PC-9 (cell line): ENCODE measurements at regions not wholly inside any gene's neighbourhood (a gene's known extent, or its start where the extent isn't known, plus 50 kb on each side); places are given as distances from the start of the nearest gene placed in this dataset.

ENCODE experiments used
- BruUV-seq: library from RNA; stranded (reverse); fragments of 400-500 nt; replicated peaks from 2 replicates; lab custom pipeline; 2021; lab: Mats Ljungman, UMichigan
- CTCF ChIA-PET: fragments of 300-600 bp; sonication (Branson Sonifier 250); formaldehyde crosslinking; loops from one replicate; lab custom pipeline; 2022; ENCODE audit warnings: antibody characterized with exemption; lab: Charles Lee
- POLR2A ChIA-PET: fragments of 300-600 bp; sonication (Branson Sonifier 250); formaldehyde crosslinking; loops from one replicate; lab custom pipeline; 2022; ENCODE audit warnings: antibody characterized with exemption; ENCODE audit not compliant: unreplicated experiment; lab: Charles Lee
- DNase-seq, 2 experiments: peaks; one replicate each; pipeline versions ENCODE4 v3.0.0 to v3.0.0-alpha.2; 2015 to 2022; ENCODE audit warnings: mixed read lengths in 1 of 2
- H2AFZ ChIP-seq: fragments of 200-600 bp; sonication (generic); 2 replicates; pipeline ENCODE4 v1.8.1; 2017; ENCODE audit warnings: antibody characterized with exemption
- H3F3A ChIP-seq: fragments of 200-600 bp; sonication (generic); 2 replicates; pipeline ENCODE4 v1.8.1; 2017; ENCODE audit warnings: antibody characterized with exemption, mild to moderate bottlenecking, low read depth; ENCODE audit not compliant: insufficient read depth
- H3K27ac ChIP-seq: fragments of 200-600 bp; sonication (generic); 2 replicates; pipeline ENCODE4 v1.6.1; 2016; ENCODE audit warnings: mixed run types
- H3K27me3 ChIP-seq: fragments of 200-600 bp; sonication (generic); 2 replicates; pipeline ENCODE4 v1.6.1; 2016; ENCODE audit warnings: low read depth, mixed run types; ENCODE audit not compliant: insufficient read depth
- H3K36me3 ChIP-seq: fragments of 200-600 bp; sonication (generic); 2 replicates; pipeline ENCODE4 v1.6.1; 2016; ENCODE audit warnings: low read depth, mixed run types
- H3K4me1 ChIP-seq: fragments of 200-600 bp; sonication (generic); replicated peaks from 2 replicates; pipeline ENCODE4 v1.6.1; 2016; ENCODE audit warnings: mixed run types; ENCODE audit not compliant: insufficient read depth
- H3K4me2 ChIP-seq: fragments of 200-600 bp; sonication (generic); 2 replicates; pipeline ENCODE4 v1.6.1; 2017; ENCODE audit warnings: mixed run types
- H3K4me3 ChIP-seq: fragments of 200-600 bp; sonication (generic); 2 replicates; pipeline ENCODE4 v1.6.1; 2016; ENCODE audit warnings: mixed run types
- H3K79me2 ChIP-seq: fragments of 200-600 bp; sonication (generic); 2 replicates; pipeline ENCODE4 v1.6.1; 2017; ENCODE audit warnings: low read depth, mixed run types
- H3K9me2 ChIP-seq: fragments of 200-600 bp; sonication (generic); 2 replicates; pipeline ENCODE4 v1.8.1; 2017; ENCODE audit warnings: mild to moderate bottlenecking; ENCODE audit not compliant: insufficient read depth
- H3K9me3 ChIP-seq: fragments of 200-600 bp; sonication (generic); 2 replicates; pipeline ENCODE4 v1.8.1; 2016; ENCODE audit warnings: low read depth; ENCODE audit not compliant: insufficient read depth
- H4K20me1 ChIP-seq: fragments of 200-600 bp; sonication (generic); 2 replicates; pipeline ENCODE4 v1.8.1; 2017; ENCODE audit not compliant: insufficient read depth
- EZH2 ChIP-seq: fragments of 200-600 bp; sonication (generic); IDR thresholded peaks from 2 replicates; pipeline ENCODE4 v1.8.0; 2017; ENCODE audit warnings: antibody characterized with exemption, low read depth
- intact Hi-C: fragments of 100-400 bp; cut with micrococcal nuclease; formaldehyde crosslinking; loops from one replicate; pipeline ENCODE4 v1.10.0; 2022; ENCODE audit not compliant: unreplicated experiment
- TF ChIP-seq, protein P1 (sequence below): fragments of 200-600 bp; sonication (generic); conservative IDR thresholded peaks from 2 replicates; pipeline ENCODE4 v1.6.1; 2017; ENCODE audit warnings: mixed run types, antibody characterized with exemption, mild to moderate bottlenecking, moderate library complexity

DNA sequence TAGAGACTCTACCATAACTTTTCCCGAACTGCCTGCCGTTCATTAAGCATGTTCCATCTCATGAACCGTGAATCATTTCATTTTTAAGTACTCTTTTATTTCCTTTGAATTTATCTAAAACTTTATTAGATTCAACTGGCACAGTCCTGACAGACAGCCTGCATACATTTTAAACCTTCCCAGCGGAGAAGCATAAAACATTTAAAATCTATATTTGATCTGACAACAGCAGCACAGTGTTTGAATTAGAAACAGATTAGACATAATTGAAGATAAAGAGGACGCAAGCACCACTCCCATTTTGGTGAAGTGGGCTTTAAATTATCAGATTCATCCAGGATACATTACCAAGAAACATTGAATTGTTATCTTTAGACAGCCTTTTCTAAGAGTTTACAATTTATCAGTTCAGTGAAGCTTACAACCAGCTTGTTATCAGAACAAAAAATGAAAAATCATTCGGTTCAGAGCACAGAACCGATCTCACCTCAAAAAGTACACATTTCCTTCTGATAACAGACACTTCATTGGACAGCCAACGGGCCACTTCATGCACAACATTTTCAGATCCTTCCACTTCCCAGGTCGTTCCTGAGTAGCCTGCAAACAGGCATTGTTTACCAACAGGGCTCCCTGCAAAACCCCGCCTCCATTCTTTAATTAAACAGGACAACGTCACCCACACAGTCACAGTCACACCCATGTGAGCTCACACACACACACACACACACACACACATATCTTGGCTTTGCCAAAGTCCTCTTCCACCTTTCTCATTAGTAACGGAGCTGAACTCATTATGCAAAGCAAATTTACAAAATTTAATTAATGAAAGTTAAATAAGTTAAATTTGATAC is 171.2 kb downstream of the SP3 start:
- H3F3A ChIP-seq: no peaks in the 10 kb centered on the region
- no peak for DNase-seq
- ChIA-PET POLR2A (interaction anchor here (0.5 to 0.6 kb wide), 2 partner anchors 163 to 204 kb away, joined by 3 to 9 read pairs; no protein-coding TSS in a partner anchor), CTCF (interaction anchor here (0.6 kb wide), 1 partner anchor 241 kb away, joined by 3 read pairs; no protein-coding TSS in a partner anchor)
- TF ChIP-seq, protein P1, sequence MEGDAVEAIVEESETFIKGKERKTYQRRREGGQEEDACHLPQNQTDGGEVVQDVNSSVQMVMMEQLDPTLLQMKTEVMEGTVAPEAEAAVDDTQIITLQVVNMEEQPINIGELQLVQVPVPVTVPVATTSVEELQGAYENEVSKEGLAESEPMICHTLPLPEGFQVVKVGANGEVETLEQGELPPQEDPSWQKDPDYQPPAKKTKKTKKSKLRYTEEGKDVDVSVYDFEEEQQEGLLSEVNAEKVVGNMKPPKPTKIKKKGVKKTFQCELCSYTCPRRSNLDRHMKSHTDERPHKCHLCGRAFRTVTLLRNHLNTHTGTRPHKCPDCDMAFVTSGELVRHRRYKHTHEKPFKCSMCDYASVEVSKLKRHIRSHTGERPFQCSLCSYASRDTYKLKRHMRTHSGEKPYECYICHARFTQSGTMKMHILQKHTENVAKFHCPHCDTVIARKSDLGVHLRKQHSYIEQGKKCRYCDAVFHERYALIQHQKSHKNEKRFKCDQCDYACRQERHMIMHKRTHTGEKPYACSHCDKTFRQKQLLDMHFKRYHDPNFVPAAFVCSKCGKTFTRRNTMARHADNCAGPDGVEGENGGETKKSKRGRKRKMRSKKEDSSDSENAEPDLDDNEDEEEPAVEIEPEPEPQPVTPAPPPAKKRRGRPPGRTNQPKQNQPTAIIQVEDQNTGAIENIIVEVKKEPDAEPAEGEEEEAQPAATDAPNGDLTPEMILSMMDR: no peak
- no peak for TF ChIP-seq EZH2
- no peaks in the 10 kb centered on the region for H3K9me3 ChIP-seq
- H2AFZ ChIP-seq: no peak overlapping the region
- H3K4me1 ChIP-seq: no peaks in the 10 kb centered on the region
- peaks cover 18% of the 10 kb centered on the region; the same call in 1 of the 2 replicates for H3K27me3 ChIP-seq
- no peaks in the 10 kb centered on the region for H3K9me2 ChIP-seq
- no peaks in the 10 kb centered on the region for H3K36me3 ChIP-seq
- H4K20me1 ChIP-seq: no peaks in the 10 kb centered on the region
- no peak overlapping the region for H3K4me3 ChIP-seq
- no TSS peak for BruUV-seq
- intact Hi-C loops: no loop called here
- H3K27ac ChIP-seq: no peak overlapping the region
- no peak overlapping the region for H3K4me2 ChIP-seq
- H3K79me2 ChIP-seq: no peaks in the 10 kb centered on the region

GRCh38 chr2:173797586-173798263 is 167.4 kb downstream of the SP3 start:
- Histone ChIP-seq H3K79me2 (no peaks in the 10 kb centered on the region), H3K36me3 (no peaks in the 10 kb centered on the region), H3K4me1 (no peaks in the 10 kb centered on the region), H3K27me3 (peaks cover 41% of the 10 kb centered on the region), H2AFZ (no peak overlapping the region), H3K4me2 (no peak overlapping the region), H4K20me1 (no peaks in the 10 kb centered on the region), H3K4me3 (no peak overlapping the region), H3K9me3 (no peaks in the 10 kb centered on the region), H3K9me2 (no peaks in the 10 kb centered on the region), H3F3A (no peaks in the 10 kb centered on the region), H3K27ac (no peak overlapping the region)
- CTCF ChIA-PET: no interaction called here
- intact Hi-C loops: no loop called here
- BruUV-seq: no TSS peak
- no peak for TF ChIP-seq EZH2
- TF ChIP-seq, protein P1: no peak
- no peak for DNase-seq
- POLR2A ChIA-PET: no interaction called here

DNA sequence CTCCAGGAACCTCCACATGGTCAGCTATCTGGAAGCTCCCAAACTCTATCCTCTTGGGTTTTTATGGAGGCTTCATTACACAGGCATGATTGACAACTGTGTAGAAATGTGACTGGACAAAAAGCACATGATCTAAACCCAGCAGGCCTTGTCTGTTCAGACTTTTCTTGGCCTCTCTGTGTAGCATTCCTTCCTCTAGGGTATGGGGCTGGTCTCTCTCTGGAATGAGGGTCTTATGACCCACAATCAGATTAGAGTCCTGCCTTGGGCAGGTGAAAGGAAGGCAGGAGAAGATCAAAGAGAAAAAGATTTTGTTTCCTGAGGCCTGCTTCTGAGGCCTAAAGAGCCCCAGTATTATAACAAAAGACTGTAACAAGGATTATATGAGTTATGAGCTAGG is 162.7 kb downstream of the SP3 start:
- no peak for TF ChIP-seq EZH2
- TF ChIP-seq, protein P1: no peak
- H3K9me3 ChIP-seq: no peaks in the 10 kb centered on the region
- H3K4me3 ChIP-seq: no peak overlapping the region
- H2AFZ ChIP-seq: no peak overlapping the region
- POLR2A ChIA-PET: no interaction called here
- BruUV-seq: no TSS peak
- no peaks in the 10 kb centered on the region for H3K9me2 ChIP-seq
- peaks cover 49% of the 10 kb centered on the region for H3K27me3 ChIP-seq
- no peaks in the 10 kb centered on the region for H3K4me1 ChIP-seq
- no peaks in the 10 kb centered on the region for H3K36me3 ChIP-seq
- CTCF ChIA-PET: no interaction called here
- no peaks in the 10 kb centered on the region for H3F3A ChIP-seq
- intact Hi-C loops: no loop called here
- no peaks in the 10 kb centered on the region for H3K79me2 ChIP-seq
- no peak overlapping the region for H3K4me2 ChIP-seq
- H3K27ac ChIP-seq: no peak overlapping the region
- no peaks in the 10 kb centered on the region for H4K20me1 ChIP-seq
- no peak for DNase-seq
